Adrenal gland (tissue), 5 donors: ENCODE measurements at regions not wholly inside any gene's neighbourhood (a gene's known extent, or its start where the extent isn't known, plus 50 kb on each side); places are given as distances from the start of the nearest gene placed in this dataset.

Experiments
- CTCF ChIP-seq, 6 experiments: fragments of 450-650 bp in 4 of 6; fragments of 200-600 bp in 2 of 6; sonication (generic) in 1 of 6; IDR thresholded peaks; 1 replicate in 5 of 6; 2 replicates in 1 of 6; pipeline versions ENCODE4 v1.5.1 to v1.8.0; 2016 to 2021; ENCODE audit warnings: antibody characterized with exemption in 6 of 6, mild to moderate bottlenecking in 2 of 6, moderate library complexity in 1 of 6
- POLR2A ChIP-seq, 2 donors: fragments of 450-650 bp; IDR thresholded peaks; one replicate each; pipeline ENCODE4 v1.6.1; 2017; ENCODE audit warnings: antibody characterized with exemption in 2 of 2, mild to moderate bottlenecking in 2 of 2, moderate library complexity in 1 of 2
- donor health status: DM: no; HTN: no; CAD: no.

- TF ChIP-seq CTCF (IDR thresholded peaks at IDR 0.05) (no peak), POLR2A (IDR thresholded peaks at IDR 0.05) (no peak)
Observed at GRCh38 chr2:51710222-51710621, 678.3 kb upstream of the NRXN1 start.
